ENCODE measurements at regions not wholly inside any gene's neighbourhood (a gene's known extent, or its start where the extent isn't known, plus 50 kb on each side); places are given as distances from the start of the nearest gene placed in this dataset.

DNA sequence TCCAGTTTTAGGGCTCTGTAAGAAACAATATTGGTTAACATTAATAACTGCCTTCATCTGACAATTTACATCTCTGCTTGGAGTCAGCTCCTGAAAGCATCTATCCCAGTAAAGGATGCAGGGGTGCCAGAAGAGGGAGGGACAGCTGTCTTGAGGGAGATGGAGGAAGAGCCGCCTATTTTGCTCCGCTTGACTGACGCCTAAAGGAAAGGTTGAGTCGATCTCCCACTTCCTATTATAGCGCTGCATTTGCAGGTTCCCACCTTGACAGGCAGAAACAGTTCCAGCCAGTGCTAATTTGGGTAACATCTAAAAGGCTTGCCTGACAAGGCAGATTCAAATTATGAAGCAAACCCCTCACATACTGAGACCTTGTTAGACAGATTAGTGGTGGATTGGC is 374.6 kb downstream of the SPATA31D1 start:
- Histone ChIP-seq H3K9ac (ENCODE audit: extremely low read depth, insufficient read length, low read length) (no peak overlapping the region), H2AFZ (ENCODE audit: low read length) (no peak overlapping the region), H4K91ac (ENCODE audit: insufficient read length, low read depth, low read length) (no peak overlapping the region), H2BK15ac (ENCODE audit: low read depth, low read length) (no peak overlapping the region), H3K23ac (ENCODE audit: insufficient read length, low read depth, low read length) (no peak overlapping the region), H3K56ac (ENCODE audit: insufficient read length, low read depth, low read length) (no peak overlapping the region), H3K79me2 (ENCODE audit: insufficient read depth, low read length) (no peaks in the 10 kb centered on the region), H2BK20ac (ENCODE audit: low read depth, low read length, poor library complexity, severe bottlenecking) (no peak overlapping the region), H3K4me1 (ENCODE audit: insufficient read depth, low read length) (no peaks in the 10 kb centered on the region), H2AK5ac (ENCODE audit: insufficient read length, low read length) (no peak overlapping the region), H3T11ph (ENCODE audit: low read length) (no peak overlapping the region), H4K8ac (replicated peaks; ENCODE audit: insufficient read length, low read depth, low read length) (no peak overlapping the region), H3K79me1 (ENCODE audit: insufficient read depth, low read depth, low read length, poor library complexity, severe bottlenecking) (no peaks in the 10 kb centered on the region), H3K27me3 (ENCODE audit: insufficient read depth, low read length) (no peaks in the 10 kb centered on the region), H4K5ac (ENCODE audit: insufficient read length, low read depth, low read length) (no peak overlapping the region), H3K27ac (ENCODE audit: insufficient read length, low read depth, low read length) (no peak overlapping the region), H3K4ac (ENCODE audit: low read depth, low read length) (no peak overlapping the region), H2BK120ac (ENCODE audit: low read depth, low read length, poor library complexity, severe bottlenecking) (no peak overlapping the region), H2BK5ac (ENCODE audit: insufficient read length, low read length) (no peak overlapping the region), H3K18ac (ENCODE audit: insufficient read length, low read depth, low read length) (no peak overlapping the region), H3K23me2 (ENCODE audit: insufficient read length, low read depth, low read length, poor library complexity, severe bottlenecking) (no peaks in the 10 kb centered on the region), H3K4me2 (ENCODE audit: insufficient read depth, insufficient read length, low read length) (no peak overlapping the region), H3K9me3 (ENCODE audit: control insufficient read depth, low read depth, low read length) (no peaks in the 10 kb centered on the region), H4K20me1 (ENCODE audit: control insufficient read depth, insufficient read depth, insufficient read length) (no peaks in the 10 kb centered on the region), H3K14ac (ENCODE audit: insufficient read depth, low read length) (no peak overlapping the region), H2BK12ac (ENCODE audit: insufficient read length, low read depth, low read length) (no peak overlapping the region)
- no peaks in the 10 kb centered on the region for H3K36me3 Mint-ChIP-seq (ENCODE audit: insufficient read depth in 1 of 3, low read depth in 3 of 3)
- no peak overlapping the region for H3K4me3 Mint-ChIP-seq
- no peaks in the 10 kb centered on the region for H3K4me1 Mint-ChIP-seq
- H3K27me3 Mint-ChIP-seq (ENCODE audit: low read depth): no peaks in the 10 kb centered on the region
- WGBS (ENCODE audit: extremely low coverage, insufficient read length, low lambda C conversion rate): no CpG with 5 or more reads among the region's 5 CpGs
- no peak for DNase-seq
- H3K27ac Mint-ChIP-seq: peak overlapping the region in 1 of 3 experiments; percentile 40; a peak in 1 of 7 replicates
- no peak for TF ChIP-seq CTCF (conservative IDR thresholded peaks at IDR 0.05)
- no peaks in the 10 kb centered on the region for H3K9me3 Mint-ChIP-seq
